CD1c-positive myeloid dendritic cell (primary cell): ENCODE measurements at regions not wholly inside any gene's neighbourhood (a gene's known extent, or its start where the extent isn't known, plus 50 kb on each side); places are given as distances from the start of the nearest gene placed in this dataset.
"Not testable (repeated sequence)": the region's sequence is repeated elsewhere in the genome, so short reads cannot be mapped to it uniquely, and the experiment has no call there.

ENCODE experiments used
- DNase-seq: peaks from one replicate; pipeline ENCODE4 v3.0.0-alpha.2; 2016; ENCODE audit errors: extremely low spot score

GRCh38 chrX:13518126-13518525, 51.3 kb upstream of the EGFL6 start:
- no peak for DNase-seq

- no peak for DNase-seq
Measured at GRCh38 chrX:13515211-13515930, 54.0 kb upstream of the EGFL6 start.

GRCh38 chrX:13511944-13512330, 57.5 kb upstream of the EGFL6 start:
- DNase-seq, result no peak

- DNase-seq, result no peak
Measured at GRCh38 chrX:13511241-13511943, 58.0 kb upstream of the EGFL6 start.

- no peak for DNase-seq
Measured at GRCh38 chrX:13507893-13508292, 61.5 kb upstream of the EGFL6 start.

GRCh38 chrX:13506574-13506973, 62.8 kb upstream of the EGFL6 start:
- DNase-seq, result peak; percentile 52

- DNase-seq, result no peak
Measured at GRCh38 chrX:13502590-13502989, 66.8 kb upstream of the EGFL6 start.

- DNase-seq, result no peak
Measured at GRCh38 chrX:13499736-13500135, 69.7 kb upstream of the EGFL6 start.

GRCh38 chrX:13498238-13498637, 71.2 kb upstream of the EGFL6 start:
- no peak for DNase-seq

GRCh38 chrX:13495232-13495631, 74.2 kb upstream of the EGFL6 start:
- DNase-seq, result no peak

- no peak for DNase-seq
Measured at GRCh38 chrX:13494562-13494961, 74.8 kb upstream of the EGFL6 start.

- no peak for DNase-seq
Measured at GRCh38 chrX:13493659-13494058, 75.7 kb upstream of the EGFL6 start.

GRCh38 chrX:13492286-13492685, 77.1 kb upstream of the EGFL6 start:
- no peak for DNase-seq

- DNase-seq, result peak; percentile 42
Measured at GRCh38 chrX:13491061-13491460, 78.3 kb upstream of the EGFL6 start.

GRCh38 chrX:13489454-13489853, 79.9 kb upstream of the EGFL6 start:
- peak; percentile 9 for DNase-seq

GRCh38 chrX:13487731-13488505, 81.5 kb upstream of the EGFL6 start:
- DNase-seq, result peak; percentile 65

- no peak for DNase-seq
Measured at GRCh38 chrX:13485167-13485566, 84.2 kb upstream of the EGFL6 start.

GRCh38 chrX:13483773-13484172, 85.6 kb upstream of the EGFL6 start:
- DNase-seq, result no peak

GRCh38 chrX:13482746-13483541, 86.5 kb upstream of the EGFL6 start:
- no peak for DNase-seq

- DNase-seq, result not testable (repeated sequence)
Measured at GRCh38 chrX:13480780-13481179, 88.6 kb upstream of the EGFL6 start.

GRCh38 chrX:13479452-13479813, 90.0 kb upstream of the EGFL6 start:
- DNase-seq, result no peak
